PC-3 (cell line): ENCODE measurements at regions not wholly inside any gene's neighbourhood (a gene's known extent, or its start where the extent isn't known, plus 50 kb on each side); places are given as distances from the start of the nearest gene placed in this dataset.

Experiments
- EZH2 ChIP-seq: fragments of 300-600 bp; sonication (generic); IDR thresholded peaks from one replicate; pipeline ENCODE4 v1.6.1; 2017; ENCODE audit warnings: antibody characterized with exemption, mild to moderate bottlenecking, low read length; ENCODE audit not compliant: unreplicated experiment
- EZH2phosphoT487 ChIP-seq: fragments of 300-600 bp; sonication (generic); IDR thresholded peaks from 2 replicates; pipeline ENCODE4 v1.6.1; 2018; ENCODE audit warnings: mild to moderate bottlenecking, antibody characterized with exemption, low read length, borderline replicate concordance
- TF ChIP-seq, protein P1 (sequence below): fragments of 300-600 bp; sonication (generic); conservative IDR thresholded peaks from 2 replicates; pipeline ENCODE4 v1.5.1; 2017; ENCODE audit warnings: antibody characterized with exemption, low read depth, mild to moderate bottlenecking, low read length

DNA sequence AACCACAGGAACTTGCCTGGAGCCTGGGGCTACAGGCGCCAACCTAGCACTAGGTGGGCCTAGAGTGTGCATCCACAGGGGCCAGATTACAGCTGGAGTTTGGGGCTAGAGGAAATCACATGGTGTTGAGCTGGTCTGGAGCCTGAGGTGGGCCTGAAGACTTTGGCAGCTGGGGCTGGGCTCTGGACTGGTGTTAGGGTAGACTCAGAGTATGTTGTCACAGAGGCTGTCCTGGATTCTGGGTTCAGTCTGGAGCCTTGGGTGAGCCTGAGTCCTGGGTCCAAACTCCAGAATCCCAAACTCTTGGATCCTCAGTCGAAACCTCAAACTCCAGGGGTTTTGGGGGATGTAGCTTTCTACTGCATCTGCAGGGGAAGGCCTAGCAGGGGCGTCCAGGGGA is 356.7 kb downstream of the FRK start:
- TF ChIP-seq, protein P1, sequence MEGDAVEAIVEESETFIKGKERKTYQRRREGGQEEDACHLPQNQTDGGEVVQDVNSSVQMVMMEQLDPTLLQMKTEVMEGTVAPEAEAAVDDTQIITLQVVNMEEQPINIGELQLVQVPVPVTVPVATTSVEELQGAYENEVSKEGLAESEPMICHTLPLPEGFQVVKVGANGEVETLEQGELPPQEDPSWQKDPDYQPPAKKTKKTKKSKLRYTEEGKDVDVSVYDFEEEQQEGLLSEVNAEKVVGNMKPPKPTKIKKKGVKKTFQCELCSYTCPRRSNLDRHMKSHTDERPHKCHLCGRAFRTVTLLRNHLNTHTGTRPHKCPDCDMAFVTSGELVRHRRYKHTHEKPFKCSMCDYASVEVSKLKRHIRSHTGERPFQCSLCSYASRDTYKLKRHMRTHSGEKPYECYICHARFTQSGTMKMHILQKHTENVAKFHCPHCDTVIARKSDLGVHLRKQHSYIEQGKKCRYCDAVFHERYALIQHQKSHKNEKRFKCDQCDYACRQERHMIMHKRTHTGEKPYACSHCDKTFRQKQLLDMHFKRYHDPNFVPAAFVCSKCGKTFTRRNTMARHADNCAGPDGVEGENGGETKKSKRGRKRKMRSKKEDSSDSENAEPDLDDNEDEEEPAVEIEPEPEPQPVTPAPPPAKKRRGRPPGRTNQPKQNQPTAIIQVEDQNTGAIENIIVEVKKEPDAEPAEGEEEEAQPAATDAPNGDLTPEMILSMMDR: no peak
- TF ChIP-seq EZH2 (no peak), EZH2phosphoT487 (no peak)
